ENCODE measurements at regions not wholly inside any gene's neighbourhood (a gene's known extent, or its start where the extent isn't known, plus 50 kb on each side); places are given as distances from the start of the nearest gene placed in this dataset.

GRCh38 chr5:12245429-12245828 is 341.2 kb upstream of the CTNND2 start:
- no peaks in the 10 kb centered on the region for H3K36me3 ChIP-seq
- H3K27me3 ChIP-seq (ENCODE audit: low read depth) = no peaks in the 10 kb centered on the region
- TF ChIP-seq CTCF (IDR thresholded peaks at IDR 0.05; ENCODE audit: borderline replicate concordance) = no peak
- H3K4me1 ChIP-seq = no peaks in the 10 kb centered on the region
- H3K27ac ChIP-seq (replicated peaks) = no peak overlapping the region
- intact Hi-C loops (cut with micrococcal nuclease) = no loop called here
- H3K4me3 ChIP-seq = no peak overlapping the region
- peaks cover 4% of the 10 kb centered on the region for H3K9me3 ChIP-seq (replicated peaks)
- no peak for DNase-seq

GRCh38 chr5:12242950-12243888 is 339.0 kb upstream of the CTNND2 start:
- no peaks in the 10 kb centered on the region for H3K27me3 ChIP-seq (ENCODE audit: low read depth)
- H3K4me3 ChIP-seq = no peak overlapping the region
- H3K9me3 ChIP-seq (replicated peaks) = peaks cover 8% of the 10 kb centered on the region
- no peaks in the 10 kb centered on the region for H3K4me1 ChIP-seq
- no peaks in the 10 kb centered on the region for H3K36me3 ChIP-seq
- H3K27ac ChIP-seq (replicated peaks) = no peak overlapping the region
- no peak for TF ChIP-seq CTCF (IDR thresholded peaks at IDR 0.05; ENCODE audit: borderline replicate concordance)
- DNase-seq = no peak
- intact Hi-C loops (cut with micrococcal nuclease) = no loop called here

- Histone ChIP-seq H3K4me1 (no peaks in the 10 kb centered on the region), H3K9me3 (replicated peaks) (peaks cover 23% of the 10 kb centered on the region), H3K27me3 (ENCODE audit: low read depth) (no peaks in the 10 kb centered on the region), H3K27ac (replicated peaks) (no peak overlapping the region), H3K36me3 (no peaks in the 10 kb centered on the region), H3K4me3 (no peak overlapping the region)
- DNase-seq = no peak
- TF ChIP-seq CTCF (IDR thresholded peaks at IDR 0.05; ENCODE audit: borderline replicate concordance) = no peak
- intact Hi-C loops (cut with micrococcal nuclease) = no loop called here
Observed at GRCh38 chr5:12237837-12238575, 333.8 kb upstream of the CTNND2 start.

- Histone ChIP-seq H3K9me3 (replicated peaks) (peaks cover 15% of the 10 kb centered on the region), H3K4me3 (no peak overlapping the region), H3K4me1 (no peaks in the 10 kb centered on the region), H3K36me3 (no peaks in the 10 kb centered on the region), H3K27me3 (ENCODE audit: low read depth) (no peaks in the 10 kb centered on the region), H3K27ac (replicated peaks) (no peak overlapping the region)
- intact Hi-C loops (cut with micrococcal nuclease) = no loop called here
- no peak for TF ChIP-seq CTCF (IDR thresholded peaks at IDR 0.05; ENCODE audit: borderline replicate concordance)
- DNase-seq = no peak
Observed at GRCh38 chr5:12230659-12231058, 326.4 kb upstream of the CTNND2 start.

- Histone ChIP-seq H3K36me3 (no peaks in the 10 kb centered on the region), H3K9me3 (replicated peaks) (peaks cover 81% of the 10 kb centered on the region), H3K4me1 (no peaks in the 10 kb centered on the region), H3K27me3 (ENCODE audit: low read depth) (no peaks in the 10 kb centered on the region), H3K27ac (replicated peaks) (no peak overlapping the region), H3K4me3 (no peak overlapping the region)
- intact Hi-C loops (cut with micrococcal nuclease) = no loop called here
- TF ChIP-seq CTCF (IDR thresholded peaks at IDR 0.05; ENCODE audit: borderline replicate concordance) = no peak
- no peak for DNase-seq
Observed at GRCh38 chr5:12217039-12217438, 312.8 kb upstream of the CTNND2 start.

All from left ventricle myocardium inferior (tissue), 1 donor.